Activated naive CD4-positive, alpha-beta T cell treated with anti-CD3 and anti-CD28 coated beads, Interleukin-2, amount 50 U/mL, for 16 hours (primary cell): ENCODE measurements at regions not wholly inside any gene's neighbourhood (a gene's known extent, or its start where the extent isn't known, plus 50 kb on each side); places are given as distances from the start of the nearest gene placed in this dataset.
"Not testable (repeated sequence)": the region's sequence is repeated elsewhere in the genome, so short reads cannot be mapped to it uniquely, and the experiment has no call there.

Experiments
- DNase-seq: peaks from one replicate; pipeline ENCODE4 v3.0.0-alpha.2; 2020

DNA sequence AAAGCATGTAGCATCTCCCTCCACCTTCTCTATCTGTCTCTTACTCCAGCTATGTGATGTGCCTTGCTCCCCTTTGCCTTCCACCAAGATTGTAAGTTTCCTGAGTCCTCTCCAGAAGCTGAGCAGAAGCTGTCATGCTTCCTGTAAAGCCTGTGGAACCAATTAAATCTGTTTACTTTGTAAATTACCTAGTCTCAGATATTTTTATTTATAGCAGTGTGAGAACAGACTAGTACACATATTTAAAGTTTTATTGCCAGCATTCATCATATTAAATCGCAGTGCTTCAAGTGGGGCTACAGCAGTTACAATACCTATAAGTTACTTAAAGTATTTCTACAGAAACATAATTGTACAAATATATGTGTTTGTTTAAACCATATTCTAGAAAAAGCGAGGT lies 973.1 kb downstream of the SLC16A7 start:
- no peak for DNase-seq

- DNase-seq = no peak
Measured at GRCh38 chr12:60577607-60578006, 981.8 kb downstream of the SLC16A7 start.

- not testable (repeated sequence) for DNase-seq
Measured at GRCh38 chr12:60587664-60588063, 991.8 kb downstream of the SLC16A7 start.

DNA sequence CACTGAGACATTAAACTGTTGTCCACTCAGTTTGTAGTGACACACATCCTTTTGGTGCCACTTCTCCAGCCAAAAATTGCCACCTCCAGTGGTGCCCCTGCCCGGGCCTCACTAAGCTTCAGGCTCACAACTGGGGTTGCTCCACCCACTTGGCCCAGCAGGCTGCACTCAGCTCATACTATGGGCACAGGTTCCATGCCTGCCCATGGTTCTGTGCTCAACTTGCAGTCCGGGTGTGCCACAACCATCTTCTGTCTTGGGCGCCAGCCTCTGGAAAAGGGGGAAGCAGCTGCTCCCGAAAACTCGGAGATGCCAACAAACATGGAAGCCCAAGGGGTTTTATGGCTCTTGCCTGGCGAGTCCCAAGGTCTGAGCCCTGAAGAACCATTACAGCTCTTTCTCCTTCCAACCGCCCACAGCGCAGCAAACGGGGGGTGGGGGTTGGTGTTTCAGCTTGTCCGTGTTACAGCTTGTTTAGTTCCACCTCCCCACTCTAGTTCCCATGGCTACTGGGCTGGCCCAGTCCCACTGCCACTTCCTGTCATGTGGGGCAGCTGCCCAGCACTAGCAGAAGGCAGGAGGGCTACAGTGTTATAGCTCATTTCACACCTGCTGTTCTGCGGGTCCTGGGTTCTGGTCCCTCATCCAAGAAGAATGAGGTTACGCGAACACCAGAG lies 998.3 kb downstream of the SLC16A7 start:
- DNase-seq = no peak

DNA sequence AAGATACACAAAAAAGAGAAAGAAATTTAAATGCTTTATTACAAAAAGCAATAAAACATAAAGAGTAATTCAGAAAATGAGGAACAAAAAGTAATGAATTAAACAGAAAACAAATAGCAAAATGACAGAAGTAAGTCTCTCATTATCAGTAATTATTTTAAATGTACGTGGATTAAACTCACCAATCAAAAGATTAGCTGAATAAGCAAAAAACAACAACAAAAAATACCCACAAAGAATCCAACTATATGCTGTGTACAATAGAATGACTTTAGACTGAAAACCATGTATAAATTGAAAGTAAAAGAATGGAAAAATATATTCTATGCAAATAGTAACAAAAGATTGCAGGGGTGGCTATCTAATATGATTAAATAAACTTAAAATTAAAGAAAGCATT lies 1006.8 kb downstream of the SLC16A7 start:
- no peak for DNase-seq

DNA sequence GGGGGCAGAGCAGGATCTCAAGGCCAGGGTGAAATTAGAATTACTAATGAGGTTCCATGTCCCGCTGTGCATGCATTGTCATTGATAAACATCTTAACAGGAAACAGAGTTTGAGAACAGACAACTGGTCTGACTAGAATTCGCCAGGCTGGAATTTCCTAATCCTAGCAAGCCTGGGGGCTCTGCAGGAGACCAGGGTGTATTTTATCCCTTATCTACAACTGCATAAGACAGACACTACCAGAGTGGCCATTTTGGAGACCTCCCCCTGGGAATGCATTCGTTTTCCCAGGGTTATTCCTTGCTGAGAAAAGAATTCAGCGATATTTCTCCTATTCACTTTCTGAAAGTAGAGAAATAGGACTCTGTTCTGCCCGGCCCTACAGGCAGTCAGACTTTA lies 1007.6 kb downstream of the SLC16A7 start:
- DNase-seq = not testable (repeated sequence)

DNA sequence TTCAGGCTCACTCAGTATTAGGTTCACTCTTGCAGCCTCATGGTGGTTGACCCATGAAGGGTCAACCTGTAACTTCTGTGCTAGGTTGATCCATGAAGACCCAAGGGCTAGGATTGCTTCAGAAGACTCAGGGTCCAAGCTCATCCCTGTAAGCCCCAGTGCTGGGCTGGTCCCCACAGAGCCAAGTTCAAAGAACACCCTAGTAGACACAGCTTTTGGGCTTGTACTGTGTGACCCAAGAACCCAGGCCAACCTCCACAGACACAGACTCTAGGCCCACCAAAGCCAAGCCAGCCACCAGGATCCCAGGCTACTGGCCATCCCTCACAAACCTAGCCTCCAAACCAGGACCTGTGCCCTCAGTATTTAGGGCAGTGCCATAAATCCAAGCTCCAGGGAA lies 1020.6 kb downstream of the SLC16A7 start:
- no peak for DNase-seq

- DNase-seq = no peak
Measured at GRCh38 chr12:60630796-60631195, 1035.0 kb downstream of the SLC16A7 start.

- no peak for DNase-seq
Measured at GRCh38 chr12:60644076-60644475, 1048.2 kb downstream of the SLC16A7 start.

DNA sequence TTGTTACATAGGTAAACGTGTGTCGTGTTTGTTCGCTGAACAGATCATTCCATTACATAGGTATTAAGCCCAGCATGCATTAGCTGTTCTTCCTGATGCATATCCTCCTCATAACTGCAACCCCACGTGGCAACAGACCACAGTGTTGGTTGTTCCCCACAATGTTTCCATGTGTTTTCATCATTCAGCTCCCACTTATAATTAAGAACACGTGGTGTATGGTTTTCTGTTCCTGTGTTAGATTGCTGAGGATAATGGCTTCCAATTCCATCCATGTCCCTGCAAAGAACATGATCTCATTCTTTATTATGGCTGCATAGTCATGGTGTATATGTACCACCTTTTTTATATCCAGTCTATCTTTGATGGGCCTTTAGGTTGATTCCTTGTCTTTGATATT lies 1071.1 kb downstream of the SLC16A7 start:
- DNase-seq = no peak

DNA sequence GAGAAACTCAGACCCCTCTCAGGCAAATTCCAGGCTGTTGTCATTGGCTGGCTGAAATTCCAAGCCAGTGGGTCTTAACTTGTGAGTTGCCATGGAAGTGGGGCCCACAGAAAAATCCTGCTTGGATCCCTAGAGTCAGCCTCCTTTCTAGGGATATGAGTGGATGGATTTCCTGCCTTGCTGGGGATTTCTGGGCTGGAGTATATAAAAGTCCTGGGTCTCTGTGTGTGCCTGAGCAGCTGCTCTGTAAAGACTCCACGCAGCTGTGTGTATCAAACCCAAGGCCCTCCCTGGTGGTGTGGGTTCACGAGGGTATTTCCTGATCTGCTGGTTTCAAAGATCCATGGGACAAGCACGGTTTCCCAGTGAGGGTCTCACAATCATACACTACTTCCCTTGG lies 1077.1 kb downstream of the SLC16A7 start:
- no peak for DNase-seq

- no peak for DNase-seq
Measured at GRCh38 chr12:60684988-60685655, 1089.3 kb downstream of the SLC16A7 start.

DNA sequence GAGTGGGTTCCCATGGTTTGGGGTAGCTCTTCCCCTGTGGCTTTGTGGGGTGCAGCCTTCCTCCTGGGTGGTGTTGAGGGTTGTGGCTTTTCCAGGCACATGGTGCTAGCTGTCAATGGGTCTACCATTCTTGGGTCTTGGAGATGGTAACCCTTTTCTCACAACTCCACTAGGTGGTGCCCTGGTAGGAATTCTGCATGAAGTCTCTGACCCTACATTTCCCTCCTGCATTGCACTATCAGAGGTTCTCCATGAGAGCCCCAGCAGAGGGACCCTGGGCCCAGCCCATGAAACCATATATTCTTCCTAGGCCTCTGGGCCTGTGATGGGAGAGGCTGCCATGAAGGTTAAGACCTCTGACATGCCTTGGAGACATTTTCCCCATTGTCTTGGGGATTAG lies 1093.3 kb downstream of the SLC16A7 start:
- DNase-seq = no peak

DNA sequence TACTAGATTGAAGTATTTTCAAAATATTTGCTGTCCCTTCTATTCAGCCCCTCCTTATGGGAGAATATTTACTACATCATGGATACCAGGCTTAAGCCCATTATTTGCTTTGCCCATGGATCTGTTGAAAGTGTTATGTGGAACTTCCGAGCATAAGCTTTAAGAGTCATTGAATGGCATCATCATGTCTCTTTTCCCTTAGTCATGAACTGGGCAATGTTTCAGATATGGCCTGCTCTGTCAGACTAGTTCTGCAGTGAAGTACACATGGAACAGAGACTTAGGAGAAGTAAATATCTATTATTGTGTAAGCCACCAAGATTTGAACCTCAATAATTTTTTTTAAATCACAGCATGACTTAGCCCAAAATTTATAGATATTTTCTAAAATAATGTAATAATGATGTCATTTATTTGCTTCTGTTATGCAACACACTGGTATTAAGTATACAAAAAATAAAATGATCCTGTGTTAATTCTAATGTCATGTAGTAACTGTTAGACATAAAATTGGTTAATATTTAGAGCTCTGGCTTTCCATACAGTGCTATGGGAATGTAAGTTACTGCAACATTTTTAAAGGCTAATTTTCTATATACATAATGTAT lies 1097.3 kb downstream of the SLC16A7 start:
- no peak for DNase-seq

GRCh38 chr12:60704171-60704914 lies 1108.5 kb downstream of the SLC16A7 start:
- DNase-seq = no peak

DNA sequence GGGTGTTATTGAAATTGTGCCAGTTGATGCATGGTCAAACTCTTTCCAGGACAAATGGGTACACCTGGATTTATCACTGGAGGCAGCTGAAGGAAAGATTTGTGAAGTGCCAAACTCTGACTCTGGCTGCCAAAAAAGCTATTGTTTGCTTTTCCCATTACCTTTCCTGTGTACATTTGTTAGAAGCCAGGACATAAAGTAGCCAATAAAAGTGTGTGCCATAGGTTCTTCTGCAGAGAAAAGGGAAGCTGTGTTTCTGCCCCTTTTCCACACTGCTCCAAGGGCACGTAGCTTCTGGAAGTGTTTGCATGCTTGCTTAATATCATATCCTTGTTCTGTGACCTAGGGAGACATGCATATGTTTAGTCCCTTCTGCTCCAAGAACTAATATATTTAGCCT lies 1114.4 kb downstream of the SLC16A7 start:
- no peak for DNase-seq

- no peak for DNase-seq
Measured at GRCh38 chr12:60714141-60714900, 1118.5 kb downstream of the SLC16A7 start.

DNA sequence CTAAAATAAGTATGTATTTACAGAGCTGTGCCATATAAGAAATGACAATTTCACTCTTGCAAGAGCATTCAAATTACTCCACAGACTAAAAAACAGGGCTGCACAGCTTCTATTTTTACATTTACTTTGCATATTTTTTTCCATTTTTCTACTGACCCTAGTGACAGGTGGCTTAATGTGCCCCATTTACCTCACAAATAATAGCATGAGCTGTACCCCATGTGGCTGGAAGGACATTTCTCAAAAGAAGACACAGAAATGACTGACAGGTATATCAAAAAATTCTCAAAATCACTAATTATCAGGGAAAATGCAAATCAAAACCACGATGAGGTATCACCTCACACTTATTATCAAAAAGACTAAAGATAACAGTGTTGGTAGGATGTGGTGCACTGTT lies 1128.6 kb downstream of the SLC16A7 start:
- DNase-seq = no peak

DNA sequence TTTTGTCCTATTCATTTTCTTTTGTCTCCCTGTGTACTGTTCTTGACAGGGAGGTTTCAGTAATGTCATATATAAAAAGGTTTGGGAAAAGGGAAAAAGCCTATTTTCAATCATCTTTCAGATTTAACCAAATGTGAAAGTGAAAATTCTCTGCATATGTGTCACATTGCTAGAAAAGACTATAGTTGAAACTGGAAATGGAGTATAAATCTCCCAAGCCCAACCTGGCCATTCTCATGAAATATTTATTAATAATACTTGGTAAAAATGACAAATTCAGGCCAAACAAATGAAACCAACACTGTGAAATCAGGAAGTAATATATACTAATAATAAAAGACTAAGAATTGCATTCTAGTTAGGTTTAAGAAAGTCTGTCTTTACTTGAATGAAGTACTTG lies 1129.2 kb downstream of the SLC16A7 start:
- DNase-seq = no peak

DNA sequence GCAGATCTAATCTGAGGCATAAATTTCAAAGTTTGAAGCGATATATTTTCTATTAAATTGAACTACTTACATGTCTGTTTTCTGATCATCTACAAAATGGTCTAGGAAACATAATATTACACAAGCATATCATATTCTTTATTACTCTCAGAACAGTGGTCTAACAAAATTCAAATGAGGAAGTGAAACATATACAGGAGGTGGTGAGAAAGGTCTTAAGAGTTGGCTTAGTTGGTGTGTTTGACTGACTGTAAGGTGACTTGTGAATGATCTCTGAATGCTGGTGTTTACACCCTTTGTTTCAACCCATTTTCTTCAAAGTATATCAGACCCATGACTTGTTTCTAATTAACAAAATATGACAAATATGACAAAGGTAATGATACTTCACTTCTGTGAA lies 1156.8 kb downstream of the SLC16A7 start:
- no peak for DNase-seq

DNA sequence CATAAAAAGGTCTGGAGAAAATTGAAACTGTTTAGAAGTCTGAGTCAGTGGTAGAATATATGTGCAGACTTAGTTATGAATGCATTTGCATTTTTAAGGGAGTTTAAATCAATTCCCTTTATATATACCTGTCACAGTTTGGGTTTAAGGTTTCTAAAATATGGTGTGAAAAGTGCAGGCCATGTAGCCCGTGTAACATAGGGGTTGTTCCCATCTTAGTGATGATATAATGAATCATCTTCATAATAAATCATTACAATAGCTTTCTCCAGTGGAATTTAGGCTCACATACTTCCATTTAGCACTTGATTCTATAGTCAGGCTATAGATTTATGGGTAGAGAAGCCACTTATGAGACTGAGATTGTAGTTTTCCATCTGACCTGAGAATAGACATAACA lies 1162.4 kb downstream of the SLC16A7 start:
- no peak for DNase-seq

GRCh38 chr12:60760965-60761364 lies 1165.1 kb downstream of the SLC16A7 start:
- no peak for DNase-seq

DNA sequence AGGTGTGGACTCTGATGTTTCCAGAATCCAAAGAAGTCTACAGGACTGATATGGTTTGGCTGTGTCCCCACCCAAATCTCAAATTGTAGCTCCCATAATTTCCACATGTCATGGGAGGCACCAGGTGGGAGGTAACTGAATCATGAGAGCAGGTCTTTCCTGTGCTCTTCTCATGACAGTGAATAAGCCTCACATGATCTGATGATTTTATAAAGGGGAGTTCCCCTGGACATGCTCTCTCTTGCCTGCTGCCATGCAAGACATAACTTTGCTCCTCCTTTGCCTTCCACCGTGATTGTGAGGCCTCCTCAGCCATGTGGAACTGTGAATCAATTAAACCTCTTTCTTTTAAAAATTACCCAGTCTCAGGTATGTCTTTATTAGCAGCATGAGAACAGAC lies 1205.3 kb downstream of the SLC16A7 start:
- DNase-seq = not testable (repeated sequence)
